Neural cell (in vitro differentiated cells): ENCODE measurements at regions not wholly inside any gene's neighbourhood (a gene's known extent, or its start where the extent isn't known, plus 50 kb on each side); places are given as distances from the start of the nearest gene placed in this dataset.

Experiments used
- CTCF ChIP-seq: fragments of 450-650 bp; IDR thresholded peaks from 2 replicates; pipeline ENCODE4 v1.5.1; 2014; ENCODE audit warnings: antibody characterized with exemption, mild to moderate bottlenecking, moderate library complexity; ENCODE audit not compliant: poor library complexity, severe bottlenecking
- EP300 ChIP-seq: fragments of 450-650 bp; conservative IDR thresholded peaks from 2 replicates; pipeline ENCODE4 v1.6.1; 2014; ENCODE audit warnings: antibody characterized with exemption, mild to moderate bottlenecking, moderate library complexity; ENCODE audit not compliant: poor library complexity, severe bottlenecking
- RAD21 ChIP-seq: fragments of 450-650 bp; conservative IDR thresholded peaks from 2 replicates; pipeline ENCODE4 v1.6.1; 2014; ENCODE audit warnings: antibody characterized with exemption, mild to moderate bottlenecking, moderate library complexity
- REST ChIP-seq: IDR thresholded peaks from 2 replicates; pipeline ENCODE4 v1.6.1; 2012; ENCODE audit warnings: borderline replicate concordance
- TAF1 ChIP-seq: IDR thresholded peaks from 2 replicates; pipeline ENCODE4 v1.6.1; 2012; ENCODE audit warnings: low read depth

GRCh38 chr4:177109769-177110168, 199.9 kb upstream of the NEIL3 start:
- no peak for TF ChIP-seq CTCF
- no peak for TF ChIP-seq REST
- TF ChIP-seq EP300 = no peak
- TF ChIP-seq RAD21 = no peak
- no peak for TF ChIP-seq TAF1
